ENCODE measurements at regions not wholly inside any gene's neighbourhood (a gene's known extent, or its start where the extent isn't known, plus 50 kb on each side); places are given as distances from the start of the nearest gene placed in this dataset.
"Not testable (repeated sequence)": the region's sequence is repeated elsewhere in the genome, so short reads cannot be mapped to it uniquely, and the experiment has no call there.

- TF ChIP-seq ZNF513 (tag by site-specific recombination; IDR thresholded peaks at IDR 0.05) = no peak
Measured at GRCh38 chr5:37950436-37950835, 110.6 kb upstream of the GDNF start (continued).

GRCh38 chr5:37945446-37945845 lies 105.6 kb upstream of the GDNF start:
- Histone ChIP-seq H3K4me3 (ENCODE audit: low read depth, low read length) (no peak overlapping the region), H3K27ac (ENCODE audit: extremely low read depth, low read depth, low read length) (no peak overlapping the region), H3K36me3 (ENCODE audit: control insufficient read depth in 2 of 2, insufficient read depth in 1 of 2, low read length in 2 of 2) (no peaks in the 10 kb centered on the region), H3K9me3 (ENCODE audit: control insufficient read depth, insufficient read depth, low read depth, low read length) (no peaks in the 10 kb centered on the region), H3K4me1 (ENCODE audit: control insufficient read depth, insufficient read depth, low read length) (no peaks in the 10 kb centered on the region; the same call in 1 of the 2 replicates)
- CTCF ChIA-PET = no interaction called here
- POLR2A ChIA-PET = no interaction called here
- TF ChIP-seq ZNF223 (tag by site-specific recombination; IDR thresholded peaks at IDR 0.05) = no peak
- TF ChIP-seq ZNF394 (tag by site-specific recombination; IDR thresholded peaks at IDR 0.05; ENCODE audit: borderline replicate concordance) = no peak
- no peak for TF ChIP-seq ZNF266 (tag by site-specific recombination; IDR thresholded peaks at IDR 0.05; ENCODE audit: low read depth)

GRCh38 chr5:37943136-37943535 lies 103.3 kb upstream of the GDNF start:
- H3K9me3 ChIP-seq (ENCODE audit: control insufficient read depth, insufficient read depth, low read depth, low read length); H3K4me1 ChIP-seq (ENCODE audit: control insufficient read depth, insufficient read depth, low read length); H3K36me3 ChIP-seq (ENCODE audit: control insufficient read depth in 2 of 2, insufficient read depth in 1 of 2, low read length in 2 of 2); POLR2A ChIA-PET; CTCF ChIA-PET; H3K4me3 ChIP-seq (ENCODE audit: low read depth, low read length); H3K27ac ChIP-seq (ENCODE audit: extremely low read depth, low read depth, low read length): not testable (repeated sequence)
- TF ChIP-seq ZNF146 (tag by site-specific recombination; IDR thresholded peaks at IDR 0.05) = peak; percentile 85

- Histone ChIP-seq H3K4me3 (ENCODE audit: low read depth, low read length) (no peak overlapping the region), H3K27ac (ENCODE audit: extremely low read depth, low read depth, low read length) (no peak overlapping the region), H3K4me1 (ENCODE audit: control insufficient read depth, insufficient read depth, low read length) (no peaks in the 10 kb centered on the region; the same call in 1 of the 2 replicates), H3K36me3 (ENCODE audit: control insufficient read depth in 2 of 2, insufficient read depth in 1 of 2, low read length in 2 of 2) (no peaks in the 10 kb centered on the region), H3K9me3 (ENCODE audit: control insufficient read depth, insufficient read depth, low read depth, low read length) (no peaks in the 10 kb centered on the region; the same call in 1 of the 2 replicates)
- POLR2A ChIA-PET = no interaction called here
- CTCF ChIA-PET = interaction anchor here (1.0 to 1.2 kb wide), 2 partner anchors 15 to 251 kb away, joined by 4 read pairs; no protein-coding TSS in a partner anchor
- no peak for TF ChIP-seq GLIS1 (tag by site-specific recombination; IDR thresholded peaks at IDR 0.05)
- TF ChIP-seq ZNF311 (tag by site-specific recombination; IDR thresholded peaks at IDR 0.05; ENCODE audit: borderline replicate concordance) = no peak
- TF ChIP-seq ZNF639 (tag by site-specific recombination; IDR thresholded peaks at IDR 0.05) = no peak
- no peak for TF ChIP-seq SALL2 (tag by site-specific recombination; IDR thresholded peaks at IDR 0.05; ENCODE audit: borderline replicate concordance)
- TF ChIP-seq ZNF280D (tag by site-specific recombination; IDR thresholded peaks at IDR 0.05) = no peak
- TF ChIP-seq YY2 (tag by site-specific recombination; IDR thresholded peaks at IDR 0.05) = no peak
- TF ChIP-seq IKZF3 (tag by site-specific recombination; IDR thresholded peaks at IDR 0.05) = no peak
- no peak for TF ChIP-seq ZNF664 (tag by site-specific recombination; IDR thresholded peaks at IDR 0.05)
- no peak for TF ChIP-seq HIC1 (tag by site-specific recombination; IDR thresholded peaks at IDR 0.05)
- TF ChIP-seq EGR2 (tag by site-specific recombination; IDR thresholded peaks at IDR 0.05; ENCODE audit: low read depth) = no peak
- TF ChIP-seq ZNF211 (tag by site-specific recombination; IDR thresholded peaks at IDR 0.05; ENCODE audit: low read depth) = no peak
- no peak for TF ChIP-seq ZNF488 (tag by site-specific recombination; IDR thresholded peaks at IDR 0.05)
- TF ChIP-seq ZNF18 (tag by site-specific recombination; IDR thresholded peaks at IDR 0.05) = no peak
Measured at GRCh38 chr5:37940931-37941623, 101.2 kb upstream of the GDNF start.

Data from HEK293 (cell line).